ENCODE measurements at regions not wholly inside any gene's neighbourhood (a gene's known extent, or its start where the extent isn't known, plus 50 kb on each side); places are given as distances from the start of the nearest gene placed in this dataset.

- H3K56ac ChIP-seq (replicated peaks; ENCODE audit: insufficient read length, low read depth, low read length), result no peak overlapping the region
- H4K5ac ChIP-seq (ENCODE audit: insufficient read length, low read depth, low read length), result no peak overlapping the region
- no peak overlapping the region for H3K4me2 ChIP-seq (ENCODE audit: insufficient read depth in 1 of 2, low read depth in 2 of 2, low read length in 2 of 2)
- H3K27me3 ChIP-seq (replicated peaks in 1 of 4; ENCODE audit: control insufficient read depth in 3 of 4, extremely low read depth in 1 of 4, insufficient read depth in 3 of 4, low read length in 3 of 4), result peaks cover 0 to 3% (median 2%) of the 10 kb centered on the region in 4 experiments; a peak in 4 of 7 replicates
- H3K9ac ChIP-seq (replicated peaks in 1 of 4; ENCODE audit: extremely low read depth in 1 of 4, low read depth in 3 of 4, low read length in 3 of 4), result no peak overlapping the region
- POLR2A ChIA-PET (ENCODE audit: partially characterized antibody), result no interaction called here
- no peak overlapping the region for H3K14ac ChIP-seq (ENCODE audit: insufficient read length)
- H2BK12ac ChIP-seq (ENCODE audit: low read depth, low read length), result no peak overlapping the region
- no peaks in the 10 kb centered on the region for H3K36me3 ChIP-seq (ENCODE audit: control insufficient read depth in 2 of 4, insufficient read depth in 4 of 4, low read length in 3 of 4)
- no peak overlapping the region for H3K18ac ChIP-seq (ENCODE audit: extremely low read depth, low read length)
- CTCF ChIA-PET (ENCODE audit: partially characterized antibody), result no interaction called here
- no peak overlapping the region for H2BK5ac ChIP-seq (ENCODE audit: low read depth, low read length)
- H3K4me3 ChIP-seq (ENCODE audit: extremely low read depth in 1 of 4, insufficient read depth in 2 of 4, low read depth in 3 of 4, low read length in 4 of 4), result no peak overlapping the region
- no peak overlapping the region for H2AK5ac ChIP-seq (ENCODE audit: low read depth, low read length)
- no peaks in the 10 kb centered on the region for H3K23me2 ChIP-seq (ENCODE audit: low read depth, low read length)
- H3K79me2 ChIP-seq (ENCODE audit: control insufficient read depth in 1 of 2, insufficient read depth in 2 of 2, low read length in 2 of 2), result no peaks in the 10 kb centered on the region
- no peak overlapping the region for H3K27ac ChIP-seq (ENCODE audit: low read depth, low read length)
- no peak for FAIRE-seq
- H2BK20ac ChIP-seq (ENCODE audit: low read length), result no peak overlapping the region
- no peaks in the 10 kb centered on the region for H3K79me1 ChIP-seq (ENCODE audit: low read depth, low read length)
- 86% methylated on average over 3 of the region's 3 CpGs; no CpG with 5 or more reads in 1 of the 2 experiments for WGBS, 2 experiments (ENCODE audit: extremely low coverage in 1 of 2, insufficient coverage in 1 of 2, insufficient read length in 1 of 2, insufficient replicate concordance in 2 of 2, low coverage in 1 of 2, low lambda C conversion rate in 2 of 2, missing lambda C conversion rate in 1 of 2)
- H3K9me3 ChIP-seq (ENCODE audit: insufficient read depth in 2 of 2, low read depth in 1 of 2, low read length in 1 of 2), result no peaks in the 10 kb centered on the region
- H4K8ac ChIP-seq (ENCODE audit: extremely low read depth, insufficient read depth, low read length), result no peak overlapping the region
- no peak overlapping the region for H4K91ac ChIP-seq (replicated peaks; ENCODE audit: insufficient read length, low read length)
- no peak overlapping the region for H2BK120ac ChIP-seq (replicated peaks; ENCODE audit: low read depth, low read length)
- no peak overlapping the region for H2BK15ac ChIP-seq (ENCODE audit: low read length)
- DNase-seq (ENCODE audit: low read depth in 1 of 2, low spot score in 2 of 2), result no peak
- no peaks in the 10 kb centered on the region for H3K4me1 ChIP-seq (replicated peaks in 1 of 4; ENCODE audit: control insufficient read depth in 3 of 4, insufficient read depth in 4 of 4, low read length in 3 of 4)
- TF ChIP-seq BACH1 (IDR thresholded peaks at IDR 0.05; ENCODE audit: low read length) (no peak), RAD21 (IDR thresholded peaks at IDR 0.05 in 1 of 2, conservative IDR thresholded peaks at IDR 0.05 in 1 of 2; ENCODE audit: low read depth in 2 of 2, low read length in 2 of 2) (no peak), USF2 (IDR thresholded peaks at IDR 0.05; ENCODE audit: low read length) (no peak), EZH2 (IDR thresholded peaks at IDR 0.05; ENCODE audit: low read depth, low read length, severe bottlenecking) (no peak), SIX5 (IDR thresholded peaks at IDR 0.05; ENCODE audit: low read depth, low read length) (no peak), MAX (IDR thresholded peaks at IDR 0.05) (no peak), NANOG (IDR thresholded peaks at IDR 0.05; ENCODE audit: insufficient read depth, low read depth, low read length, poor library complexity, severe bottlenecking) (no peak), SRF (IDR thresholded peaks at IDR 0.05; ENCODE audit: low read depth, low read length) (no peak), CEBPB (IDR thresholded peaks at IDR 0.05; ENCODE audit: low read depth, low read length) (no peak), POU5F1 (IDR thresholded peaks at IDR 0.05; ENCODE audit: low read depth, low read length) (no peak)
- H3K23ac ChIP-seq (ENCODE audit: insufficient read length), result no peak overlapping the region
- no peaks in the 10 kb centered on the region for H4K20me1 ChIP-seq (replicated peaks in 1 of 2; ENCODE audit: control insufficient read depth in 1 of 2, insufficient read depth in 2 of 2, low read length in 2 of 2)
- H3K4ac ChIP-seq (replicated peaks; ENCODE audit: insufficient read length, low read depth, low read length), result no peak overlapping the region
- H2AFZ ChIP-seq (ENCODE audit: low read length), result no peak overlapping the region
These were observed 59.8 kb upstream of the SHC3 start for GRCh38 chr9:89238424-89238823.

Measured in H1 (cell line).